ENCODE measurements at regions not wholly inside any gene's neighbourhood (a gene's known extent, or its start where the extent isn't known, plus 50 kb on each side); places are given as distances from the start of the nearest gene placed in this dataset.

DNA sequence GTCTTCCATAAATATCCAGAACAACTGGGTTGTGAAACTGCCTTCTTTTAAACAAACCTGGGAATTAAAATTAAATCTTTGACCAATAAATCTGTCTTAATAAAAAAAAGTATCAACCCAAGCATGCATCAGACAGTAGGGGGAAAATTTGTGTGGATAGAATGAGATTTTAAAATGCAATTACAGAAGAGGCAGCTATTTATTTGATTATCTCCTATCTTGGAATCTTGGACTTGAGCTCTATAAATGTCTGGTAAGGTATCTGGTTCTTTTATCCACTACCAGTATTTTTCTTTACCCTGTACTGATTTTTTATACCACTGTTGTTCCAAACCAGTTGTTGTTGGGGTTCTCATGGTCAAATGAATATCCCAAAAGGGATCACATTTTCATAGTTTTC is 157.6 kb upstream of the VEPH1 start:
- TF ChIP-seq POLR2A (IDR thresholded peaks at IDR 0.05) = no peak
- TF ChIP-seq, protein P1, sequence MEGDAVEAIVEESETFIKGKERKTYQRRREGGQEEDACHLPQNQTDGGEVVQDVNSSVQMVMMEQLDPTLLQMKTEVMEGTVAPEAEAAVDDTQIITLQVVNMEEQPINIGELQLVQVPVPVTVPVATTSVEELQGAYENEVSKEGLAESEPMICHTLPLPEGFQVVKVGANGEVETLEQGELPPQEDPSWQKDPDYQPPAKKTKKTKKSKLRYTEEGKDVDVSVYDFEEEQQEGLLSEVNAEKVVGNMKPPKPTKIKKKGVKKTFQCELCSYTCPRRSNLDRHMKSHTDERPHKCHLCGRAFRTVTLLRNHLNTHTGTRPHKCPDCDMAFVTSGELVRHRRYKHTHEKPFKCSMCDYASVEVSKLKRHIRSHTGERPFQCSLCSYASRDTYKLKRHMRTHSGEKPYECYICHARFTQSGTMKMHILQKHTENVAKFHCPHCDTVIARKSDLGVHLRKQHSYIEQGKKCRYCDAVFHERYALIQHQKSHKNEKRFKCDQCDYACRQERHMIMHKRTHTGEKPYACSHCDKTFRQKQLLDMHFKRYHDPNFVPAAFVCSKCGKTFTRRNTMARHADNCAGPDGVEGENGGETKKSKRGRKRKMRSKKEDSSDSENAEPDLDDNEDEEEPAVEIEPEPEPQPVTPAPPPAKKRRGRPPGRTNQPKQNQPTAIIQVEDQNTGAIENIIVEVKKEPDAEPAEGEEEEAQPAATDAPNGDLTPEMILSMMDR (IDR thresholded peaks at IDR 0.05) = no peak
